ENCODE measurements at regions not wholly inside any gene's neighbourhood (a gene's known extent, or its start where the extent isn't known, plus 50 kb on each side); places are given as distances from the start of the nearest gene placed in this dataset.

GRCh38 chrX:143298663-143299241 lies 218.5 kb downstream of the SPANXN3 start:
- CTCF ChIA-PET, result interaction anchor here (0.6 kb wide), 2 partner anchors 43 to 136 kb away, joined by 3 read pairs; no protein-coding TSS in a partner anchor
- Histone ChIP-seq H3K9me3 (ENCODE audit: control insufficient read depth, insufficient read depth, low read depth, low read length) (no peaks in the 10 kb centered on the region; the same call in 1 of the 2 replicates), H3K4me1 (ENCODE audit: control insufficient read depth, insufficient read depth, low read length) (no peaks in the 10 kb centered on the region), H3K27ac (ENCODE audit: extremely low read depth, low read depth, low read length) (no peak overlapping the region), H3K4me3 (ENCODE audit: low read depth, low read length) (no peak overlapping the region), H3K36me3 (ENCODE audit: control insufficient read depth in 2 of 2, insufficient read depth in 1 of 2, low read length in 2 of 2) (no peaks in the 10 kb centered on the region)
- TF ChIP-seq ZFHX2 (tag by site-specific recombination; conservative IDR thresholded peaks at IDR 0.05) (no peak), ZNF23 (tag by site-specific recombination; IDR thresholded peaks at IDR 0.05; ENCODE audit: borderline replicate concordance) (no peak), ZNF324 (tag by site-specific recombination; IDR thresholded peaks at IDR 0.05) (no peak), ZBTB21 (tag by site-specific recombination; IDR thresholded peaks at IDR 0.05) (no peak), ZNF416 (tag by site-specific recombination; IDR thresholded peaks at IDR 0.05) (no peak), ZBTB1 (tag by site-specific recombination; IDR thresholded peaks at IDR 0.05) (no peak), ZNF350 (tag by site-specific recombination; IDR thresholded peaks at IDR 0.05) (no peak), PRDM4 (tag by site-specific recombination; IDR thresholded peaks at IDR 0.05) (no peak), ZNF335 (tag by site-specific recombination; conservative IDR thresholded peaks at IDR 0.05) (no peak), ZNF785 (tag by site-specific recombination; IDR thresholded peaks at IDR 0.05) (no peak), ZNF529 (tag by site-specific recombination; IDR thresholded peaks at IDR 0.05; ENCODE audit: insufficient replicate concordance) (no peak), ZBTB11 (tag by site-specific recombination; conservative IDR thresholded peaks at IDR 0.05; ENCODE audit: low read depth) (no peak), ZBTB8A (tag by site-specific recombination; IDR thresholded peaks at IDR 0.05) (no peak), HOXD13 (CRISPR knock-in tag; IDR thresholded peaks at IDR 0.05; ENCODE audit: borderline replicate concordance) (no peak), ZNF514 (tag by site-specific recombination; IDR thresholded peaks at IDR 0.05) (no peak)
- TF ChIP-seq, protein P1, sequence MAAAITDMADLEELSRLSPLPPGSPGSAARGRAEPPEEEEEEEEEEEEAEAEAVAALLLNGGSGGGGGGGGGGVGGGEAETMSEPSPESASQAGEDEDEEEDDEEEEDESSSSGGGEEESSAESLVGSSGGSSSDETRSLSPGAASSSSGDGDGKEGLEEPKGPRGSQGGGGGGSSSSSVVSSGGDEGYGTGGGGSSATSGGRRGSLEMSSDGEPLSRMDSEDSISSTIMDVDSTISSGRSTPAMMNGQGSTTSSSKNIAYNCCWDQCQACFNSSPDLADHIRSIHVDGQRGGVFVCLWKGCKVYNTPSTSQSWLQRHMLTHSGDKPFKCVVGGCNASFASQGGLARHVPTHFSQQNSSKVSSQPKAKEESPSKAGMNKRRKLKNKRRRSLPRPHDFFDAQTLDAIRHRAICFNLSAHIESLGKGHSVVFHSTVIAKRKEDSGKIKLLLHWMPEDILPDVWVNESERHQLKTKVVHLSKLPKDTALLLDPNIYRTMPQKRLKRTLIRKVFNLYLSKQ (tag by site-specific recombination; IDR thresholded peaks at IDR 0.05; ENCODE audit: borderline replicate concordance), result no peak
- POLR2A ChIA-PET, result no interaction called here

- TF ChIP-seq ZNF558 (tag by site-specific recombination; IDR thresholded peaks at IDR 0.05) (no peak), SALL2 (tag by site-specific recombination; IDR thresholded peaks at IDR 0.05; ENCODE audit: borderline replicate concordance) (no peak), ZNF10 (tag by site-specific recombination; IDR thresholded peaks at IDR 0.05) (no peak), IKZF3 (tag by site-specific recombination; IDR thresholded peaks at IDR 0.05) (no peak), RBAK (tag by site-specific recombination; IDR thresholded peaks at IDR 0.05) (no peak), ZNF2 (tag by site-specific recombination; IDR thresholded peaks at IDR 0.05) (no peak), GLIS2 (tag by site-specific recombination; IDR thresholded peaks at IDR 0.05) (no peak), GLIS1 (tag by site-specific recombination; IDR thresholded peaks at IDR 0.05) (no peak), ZNF560 (tag by site-specific recombination; IDR thresholded peaks at IDR 0.05; ENCODE audit: borderline replicate concordance) (no peak), KLF8 (tag by site-specific recombination; IDR thresholded peaks at IDR 0.05) (no peak), HOXC10 (CRISPR knock-in tag; IDR thresholded peaks at IDR 0.05) (no peak)
- Histone ChIP-seq H3K4me1 (ENCODE audit: control insufficient read depth, insufficient read depth, low read length) (no peaks in the 10 kb centered on the region), H3K9me3 (ENCODE audit: control insufficient read depth, insufficient read depth, low read depth, low read length) (no peaks in the 10 kb centered on the region; the same call in 1 of the 2 replicates), H3K4me3 (ENCODE audit: low read depth, low read length) (no peak overlapping the region), H3K27ac (ENCODE audit: extremely low read depth, low read depth, low read length) (no peak overlapping the region), H3K36me3 (ENCODE audit: control insufficient read depth in 2 of 2, insufficient read depth in 1 of 2, low read length in 2 of 2) (no peaks in the 10 kb centered on the region)
- ChIA-PET CTCF (no interaction called here), POLR2A (no interaction called here)
Observed at GRCh38 chrX:143296521-143296920, 220.8 kb downstream of the SPANXN3 start.
